ENCODE measurements at regions not wholly inside any gene's neighbourhood (a gene's known extent, or its start where the extent isn't known, plus 50 kb on each side); places are given as distances from the start of the nearest gene placed in this dataset.

- no peaks in the 10 kb centered on the region for H4K20me1 ChIP-seq (ENCODE audit: control insufficient read depth, extremely low read depth, insufficient read depth, low read length)
- H3K79me2 ChIP-seq (ENCODE audit: control insufficient read depth, insufficient read depth, low read length), result no peaks in the 10 kb centered on the region
- no peak for DNase-seq (ENCODE audit: low read depth in 2 of 2)
- no peaks in the 10 kb centered on the region for H3K36me3 ChIP-seq (ENCODE audit: control insufficient read depth, insufficient read depth, low read length)
- H2AFZ ChIP-seq (ENCODE audit: low read length), result no peak overlapping the region
- no peak overlapping the region for H3K9ac ChIP-seq (ENCODE audit: insufficient read depth, low read length)
- TF ChIP-seq CTCF (conservative IDR thresholded peaks at IDR 0.05 in 1 of 2, IDR thresholded peaks at IDR 0.05 in 1 of 2; ENCODE audit: low read depth in 1 of 2, low read length in 2 of 2), result no peak
- no peak for TF ChIP-seq EZH2 (IDR thresholded peaks at IDR 0.05; ENCODE audit: low read length, missing control alignments)
- no peaks in the 10 kb centered on the region for H3K4me1 ChIP-seq (ENCODE audit: control insufficient read depth, extremely low read depth, insufficient read depth, low read length)
- no peak overlapping the region for H3K4me2 ChIP-seq (ENCODE audit: extremely low read depth, insufficient read depth, low read length)
- no peaks in the 10 kb centered on the region for H3K9me3 ChIP-seq (ENCODE audit: control insufficient read depth, insufficient read depth, low read depth, low read length)
- H3K27ac ChIP-seq (ENCODE audit: insufficient read depth, low read length), result no peak overlapping the region
- no peak overlapping the region for H3K4me3 ChIP-seq (replicated peaks in 1 of 4; ENCODE audit: control extremely low read depth in 1 of 4, insufficient read depth in 1 of 4, low read depth in 3 of 4, low read length in 4 of 4)
- H3K27me3 ChIP-seq (ENCODE audit: control insufficient read depth, insufficient read depth, low read length), result no peaks in the 10 kb centered on the region
Observed at GRCh38 chr14:31982642-31983041, 94.5 kb upstream of the ARHGAP5 start.

GRCh38 chr14:31986405-31986804, 90.7 kb upstream of the ARHGAP5 start:
- no peaks in the 10 kb centered on the region for H3K79me2 ChIP-seq (ENCODE audit: control insufficient read depth, insufficient read depth, low read length)
- H3K4me1 ChIP-seq (ENCODE audit: control insufficient read depth, extremely low read depth, insufficient read depth, low read length), result no peaks in the 10 kb centered on the region
- no peaks in the 10 kb centered on the region for H3K9me3 ChIP-seq (ENCODE audit: control insufficient read depth, insufficient read depth, low read depth, low read length)
- no peak for DNase-seq (ENCODE audit: low read depth in 2 of 2)
- H3K4me2 ChIP-seq (ENCODE audit: extremely low read depth, insufficient read depth, low read length), result no peak overlapping the region
- no peak overlapping the region for H3K9ac ChIP-seq (ENCODE audit: insufficient read depth, low read length)
- H2AFZ ChIP-seq (ENCODE audit: low read length), result no peak overlapping the region
- H4K20me1 ChIP-seq (ENCODE audit: control insufficient read depth, extremely low read depth, insufficient read depth, low read length), result no peaks in the 10 kb centered on the region
- H3K27me3 ChIP-seq (ENCODE audit: control insufficient read depth, insufficient read depth, low read length), result no peaks in the 10 kb centered on the region
- no peak overlapping the region for H3K27ac ChIP-seq (ENCODE audit: insufficient read depth, low read length)
- H3K36me3 ChIP-seq (ENCODE audit: control insufficient read depth, insufficient read depth, low read length), result no peaks in the 10 kb centered on the region
- TF ChIP-seq EZH2 (IDR thresholded peaks at IDR 0.05; ENCODE audit: low read length, missing control alignments), result no peak
- TF ChIP-seq CTCF (conservative IDR thresholded peaks at IDR 0.05 in 1 of 2, IDR thresholded peaks at IDR 0.05 in 1 of 2; ENCODE audit: low read depth in 1 of 2, low read length in 2 of 2), result no peak
- no peak overlapping the region for H3K4me3 ChIP-seq (replicated peaks in 1 of 4; ENCODE audit: control extremely low read depth in 1 of 4, insufficient read depth in 1 of 4, low read depth in 3 of 4, low read length in 4 of 4)

- H3K27ac ChIP-seq (ENCODE audit: insufficient read depth, low read length), result no peak overlapping the region
- no peak overlapping the region for H3K4me3 ChIP-seq (replicated peaks in 1 of 4; ENCODE audit: control extremely low read depth in 1 of 4, insufficient read depth in 1 of 4, low read depth in 3 of 4, low read length in 4 of 4)
- H3K27me3 ChIP-seq (ENCODE audit: control insufficient read depth, insufficient read depth, low read length), result no peaks in the 10 kb centered on the region
- H3K79me2 ChIP-seq (ENCODE audit: control insufficient read depth, insufficient read depth, low read length), result no peaks in the 10 kb centered on the region
- no peak overlapping the region for H2AFZ ChIP-seq (ENCODE audit: low read length)
- DNase-seq (ENCODE audit: low read depth in 2 of 2), result no peak
- no peaks in the 10 kb centered on the region for H4K20me1 ChIP-seq (ENCODE audit: control insufficient read depth, extremely low read depth, insufficient read depth, low read length)
- no peak for TF ChIP-seq EZH2 (IDR thresholded peaks at IDR 0.05; ENCODE audit: low read length, missing control alignments)
- no peak for TF ChIP-seq CTCF (conservative IDR thresholded peaks at IDR 0.05 in 1 of 2, IDR thresholded peaks at IDR 0.05 in 1 of 2; ENCODE audit: low read depth in 1 of 2, low read length in 2 of 2)
- peaks cover 2% of the 10 kb centered on the region for H3K4me1 ChIP-seq (ENCODE audit: control insufficient read depth, extremely low read depth, insufficient read depth, low read length)
- H3K4me2 ChIP-seq (ENCODE audit: extremely low read depth, insufficient read depth, low read length), result no peak overlapping the region
- no peaks in the 10 kb centered on the region for H3K36me3 ChIP-seq (ENCODE audit: control insufficient read depth, insufficient read depth, low read length)
- H3K9ac ChIP-seq (ENCODE audit: insufficient read depth, low read length), result no peak overlapping the region
- no peaks in the 10 kb centered on the region for H3K9me3 ChIP-seq (ENCODE audit: control insufficient read depth, insufficient read depth, low read depth, low read length)
Observed at GRCh38 chr14:31987721-31988120, 89.4 kb upstream of the ARHGAP5 start.

All from fibroblast of lung (primary cell).